SHP77 treated with DMSO at 0.1 percent for 48 hours (cell line): ENCODE measurements at regions not wholly inside any gene's neighbourhood (a gene's known extent, or its start where the extent isn't known, plus 50 kb on each side); places are given as distances from the start of the nearest gene placed in this dataset.
"Not testable (repeated sequence)": the region's sequence is repeated elsewhere in the genome, so short reads cannot be mapped to it uniquely, and the experiment has no call there.

Experiments
- DNase-seq: peaks from one replicate; lab custom pipeline; 2025; lab: John Stamatoyannopoulos, UW

DNA sequence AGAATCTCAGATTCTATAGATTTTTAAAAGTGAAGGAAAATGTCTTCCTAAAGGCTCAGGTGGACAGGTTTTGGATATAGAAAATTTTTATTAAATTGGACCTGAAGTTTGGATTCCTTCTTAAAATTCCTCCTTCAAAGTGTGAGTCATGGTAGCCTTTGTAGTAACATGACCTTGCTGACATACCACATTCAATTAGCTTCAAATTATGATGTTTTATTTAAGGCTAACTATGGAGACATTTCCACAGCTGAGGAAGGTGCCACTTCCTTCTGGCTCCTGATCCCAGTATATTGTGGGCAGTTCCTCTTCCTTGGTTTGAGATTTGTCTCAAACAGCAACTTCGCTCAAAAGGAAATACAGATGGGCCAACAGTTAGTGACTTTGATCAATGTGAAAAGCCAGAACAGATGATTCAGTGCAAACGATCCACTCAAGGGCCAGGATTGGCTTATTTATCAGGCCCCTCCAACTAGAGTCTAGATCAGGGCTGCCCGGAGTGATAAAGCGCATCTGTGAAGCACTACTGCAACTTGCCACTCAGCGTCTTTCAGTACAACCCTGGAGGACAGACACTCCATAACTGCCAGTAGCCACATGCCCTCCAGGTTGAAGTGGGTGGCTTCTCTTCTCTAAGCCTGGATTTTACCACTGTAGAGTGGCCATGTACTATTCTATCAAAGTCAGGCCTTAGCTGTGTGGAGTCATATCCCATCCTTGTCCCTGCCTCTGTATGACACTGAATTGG lies 573.5 kb downstream of the KIF20B start:
- DNase-seq = no peak

DNA sequence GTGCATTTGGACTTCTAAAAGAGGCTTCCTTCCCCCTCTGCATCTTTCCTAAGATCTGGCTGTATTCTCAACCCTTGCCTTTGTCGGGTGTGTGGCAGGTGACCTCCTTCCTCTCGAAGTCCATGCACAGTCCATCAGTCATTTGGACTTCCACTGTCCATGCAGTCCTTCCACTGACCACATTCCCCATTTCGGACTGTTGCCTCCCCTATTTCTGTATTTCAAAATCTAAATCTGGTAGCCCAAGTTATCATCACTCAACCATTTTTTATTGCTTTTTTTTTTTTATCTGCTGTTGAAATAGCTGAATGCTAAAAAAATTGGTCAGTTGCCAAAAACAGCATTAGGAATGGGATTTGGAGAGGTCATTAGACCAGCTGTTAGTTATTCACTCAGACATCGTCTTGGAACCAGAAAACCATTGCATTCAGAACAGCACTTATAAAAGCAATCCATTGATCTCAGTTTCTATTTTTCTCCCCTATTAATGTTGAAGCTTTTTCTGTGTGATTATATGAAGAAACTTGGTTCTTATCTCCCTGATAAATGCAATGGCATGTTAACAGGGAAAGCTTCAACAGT lies 575.6 kb downstream of the KIF20B start:
- DNase-seq = no peak

DNA sequence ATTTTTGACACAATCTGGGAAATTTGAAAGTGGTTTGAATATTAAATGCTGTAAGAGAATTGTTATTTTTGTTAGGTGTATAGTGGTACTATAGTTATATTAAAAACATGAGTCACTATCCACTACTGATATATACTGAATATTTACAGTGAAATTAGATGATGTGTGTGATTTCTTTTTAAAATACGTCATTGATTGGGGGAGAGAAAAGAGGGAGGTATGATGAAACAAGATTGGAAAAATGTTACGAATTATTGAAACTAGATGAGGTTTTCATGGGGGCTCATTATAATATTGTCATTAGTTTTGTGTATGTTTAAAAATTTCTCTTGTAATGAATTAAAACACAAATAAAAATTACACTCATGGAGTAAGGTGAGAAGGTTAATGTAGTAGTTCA lies 571.4 kb downstream of the HTR7 start:
- DNase-seq = no peak

DNA sequence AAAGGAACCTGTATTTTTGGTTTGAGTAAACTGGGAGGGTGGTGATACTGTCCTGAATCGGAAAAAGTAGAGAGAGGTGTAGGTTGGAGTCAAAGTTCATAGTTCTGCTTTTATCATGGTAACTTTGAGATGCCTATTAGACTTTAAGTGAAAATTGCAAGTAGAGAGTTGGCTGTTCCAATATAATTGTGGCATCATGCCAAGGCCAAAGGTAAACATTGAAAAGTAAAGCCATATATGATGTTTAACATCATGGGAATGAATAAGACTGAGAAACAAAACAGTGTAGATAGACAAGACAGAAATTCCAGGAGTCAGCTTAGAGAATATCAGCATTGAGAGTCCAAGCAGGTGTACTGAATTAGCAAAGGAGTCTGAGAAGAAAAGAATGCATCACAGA lies 570.9 kb downstream of the HTR7 start:
- no peak for DNase-seq

DNA sequence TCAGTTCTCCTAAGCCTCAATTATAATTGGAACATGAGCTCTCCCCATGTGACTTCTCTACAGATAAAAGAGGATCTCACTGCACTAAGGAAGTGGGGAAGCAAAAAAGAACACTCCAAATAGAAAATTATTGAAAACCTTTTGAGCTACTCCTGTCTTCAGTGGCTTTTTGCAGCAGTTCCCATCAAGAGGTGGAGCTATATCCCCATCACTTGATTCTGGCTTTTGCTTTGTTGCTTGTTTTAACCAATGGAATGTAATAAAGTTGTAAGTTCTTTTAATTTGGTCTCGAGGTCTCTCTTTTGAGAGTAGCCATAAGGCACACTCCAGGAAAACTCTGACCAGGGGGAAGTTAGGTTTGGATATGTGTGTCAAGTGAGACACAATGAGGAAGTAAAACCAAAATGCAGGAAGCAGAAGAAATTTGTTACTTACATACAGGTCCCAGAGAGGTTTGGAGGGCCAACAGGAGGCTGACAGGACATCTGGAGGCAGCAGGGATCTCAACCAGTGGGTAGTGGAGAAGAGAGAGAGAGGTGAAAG lies 569.4 kb downstream of the HTR7 start:
- DNase-seq = no peak

DNA sequence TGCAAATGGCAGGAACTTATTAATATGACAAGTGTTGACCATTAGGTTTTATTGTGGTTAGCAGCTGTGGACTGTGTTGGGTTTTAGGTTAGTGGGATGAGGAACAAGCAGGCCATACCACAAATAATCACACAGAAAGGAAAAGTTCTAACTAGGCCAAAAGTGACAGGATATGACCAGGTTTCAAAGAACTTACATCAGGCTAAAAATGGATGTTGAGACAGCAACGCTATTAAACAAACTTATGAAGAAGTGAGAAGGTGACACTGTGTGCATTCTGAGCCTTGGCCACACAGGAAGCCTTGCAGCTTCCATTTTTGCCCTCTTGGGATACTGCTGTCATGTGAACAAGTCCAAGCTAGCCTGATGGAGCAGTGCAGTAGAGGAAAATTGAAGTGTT lies 568.8 kb downstream of the HTR7 start:
- DNase-seq = no peak

DNA sequence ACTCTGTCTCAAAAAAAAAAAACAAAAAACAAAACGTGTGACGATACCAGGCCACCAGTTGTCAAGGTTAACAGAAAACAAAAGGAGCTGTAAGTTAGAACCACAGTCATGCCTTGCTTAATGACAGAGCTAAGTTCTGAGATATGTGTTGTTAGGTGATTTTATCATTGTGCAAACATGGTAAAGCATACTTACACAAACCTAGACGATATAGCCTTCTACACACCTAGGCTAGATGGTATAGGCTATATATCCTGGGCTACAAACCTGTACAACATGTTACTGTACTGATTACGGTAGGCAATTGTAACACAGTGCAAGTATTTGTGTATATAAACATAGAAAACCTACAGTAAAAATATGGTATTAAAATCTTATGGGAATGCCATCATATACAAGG lies 564.2 kb downstream of the HTR7 start:
- no peak for DNase-seq

DNA sequence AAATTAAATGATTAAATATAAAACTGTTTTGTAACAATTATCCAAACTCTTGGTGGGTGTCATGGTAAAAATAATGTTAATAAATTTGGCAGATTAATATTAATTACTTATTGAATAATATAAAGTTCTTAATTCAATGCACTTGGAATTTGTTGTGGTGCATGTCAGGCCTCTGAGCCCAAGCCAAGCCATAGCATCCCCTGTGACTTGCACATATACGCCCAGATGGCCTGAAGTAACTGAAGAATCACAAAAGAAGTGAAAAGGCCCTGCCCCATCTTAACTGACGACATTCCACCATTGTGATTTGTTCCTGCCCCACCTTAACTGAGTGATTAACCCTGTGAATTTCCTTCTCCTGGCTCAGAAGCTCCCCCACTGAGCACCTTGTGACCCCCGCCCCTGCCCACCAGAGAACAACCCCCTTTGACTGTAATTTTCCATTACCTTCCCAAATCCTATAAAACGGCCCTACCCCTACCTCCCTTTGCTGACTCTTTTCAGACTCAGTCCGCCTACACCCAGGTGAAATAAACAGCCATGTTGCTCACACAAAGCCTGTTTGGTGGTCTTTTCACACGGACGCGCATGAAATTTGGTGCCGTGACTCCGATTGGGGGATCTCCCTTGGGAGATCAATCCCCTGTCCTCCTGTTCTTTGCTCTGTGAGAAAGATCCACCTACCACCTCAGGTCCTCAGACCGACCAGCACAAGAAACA lies 562.9 kb downstream of the HTR7 start:
- not testable (repeated sequence) for DNase-seq

DNA sequence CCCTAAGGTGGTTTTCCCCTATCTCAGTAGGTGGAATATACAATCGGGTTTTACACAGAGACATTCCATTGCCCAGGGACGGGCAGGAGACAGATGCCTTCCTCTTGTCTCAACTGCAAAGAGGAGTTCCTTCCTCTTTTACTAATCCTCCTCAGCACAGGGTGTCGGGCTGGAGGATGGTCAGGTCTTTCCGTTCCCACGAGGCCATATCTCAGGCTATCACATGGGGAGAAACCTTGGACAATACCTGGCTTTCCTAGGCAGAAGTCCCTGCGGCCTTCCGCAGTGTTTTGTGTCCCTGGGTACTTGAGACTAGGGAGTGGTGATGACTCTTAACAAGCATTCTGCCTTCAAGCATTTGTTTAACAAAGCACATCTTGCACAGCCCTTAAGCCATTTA lies 555.8 kb downstream of the HTR7 start:
- not testable (repeated sequence) for DNase-seq

DNA sequence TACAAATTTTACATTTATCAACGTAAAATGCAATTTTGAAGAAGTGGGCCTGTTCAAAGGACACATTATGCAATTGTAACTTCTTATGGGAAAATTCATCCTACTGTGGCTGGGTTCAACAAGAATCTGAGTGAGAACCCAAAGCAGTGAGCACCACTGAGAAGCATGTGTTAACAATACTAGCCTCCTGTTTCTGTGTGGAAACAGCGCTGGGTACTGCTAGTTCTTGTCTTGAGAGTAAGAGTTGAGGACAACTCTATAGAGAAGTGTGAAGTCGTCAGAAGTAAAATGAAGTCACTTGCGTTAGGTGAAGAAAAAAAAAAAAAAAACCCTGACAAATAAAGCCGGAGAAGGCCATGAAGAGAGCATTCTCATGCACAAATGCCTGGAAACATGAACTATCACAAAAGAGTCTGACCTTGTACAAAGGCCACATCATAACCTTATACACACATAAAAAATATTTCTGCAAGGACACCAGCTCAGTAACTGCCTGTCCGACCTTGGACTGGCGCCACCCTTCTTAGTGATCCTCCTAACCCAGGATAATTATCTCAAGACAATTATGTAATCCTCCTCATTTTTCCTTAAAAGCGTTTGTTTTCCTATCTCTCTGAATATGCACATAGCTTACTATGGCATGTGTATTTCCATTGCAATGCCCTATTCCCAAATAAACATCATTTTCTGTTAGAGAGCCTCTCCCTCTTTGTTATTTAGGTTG lies 554.9 kb downstream of the HTR7 start:
- DNase-seq = no peak

DNA sequence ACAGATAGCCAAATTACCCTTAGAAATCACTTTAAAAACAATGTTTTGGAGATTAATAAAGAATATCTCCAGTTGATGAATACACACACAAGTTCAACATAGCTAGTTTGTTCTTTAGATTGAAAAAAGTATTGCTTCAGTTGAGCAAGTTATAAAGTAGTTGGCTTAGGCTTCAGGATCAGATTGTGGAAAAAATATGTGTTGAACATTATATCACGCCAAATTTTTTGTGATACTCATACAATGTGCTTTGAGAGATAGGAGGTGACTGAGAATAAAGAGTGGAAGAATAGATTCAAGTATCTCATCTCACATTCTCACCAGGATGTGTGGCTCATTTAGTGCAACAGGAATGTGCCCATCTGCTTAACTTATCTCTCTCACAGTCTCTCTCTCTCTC lies 553.3 kb downstream of the HTR7 start:
- no peak for DNase-seq

DNA sequence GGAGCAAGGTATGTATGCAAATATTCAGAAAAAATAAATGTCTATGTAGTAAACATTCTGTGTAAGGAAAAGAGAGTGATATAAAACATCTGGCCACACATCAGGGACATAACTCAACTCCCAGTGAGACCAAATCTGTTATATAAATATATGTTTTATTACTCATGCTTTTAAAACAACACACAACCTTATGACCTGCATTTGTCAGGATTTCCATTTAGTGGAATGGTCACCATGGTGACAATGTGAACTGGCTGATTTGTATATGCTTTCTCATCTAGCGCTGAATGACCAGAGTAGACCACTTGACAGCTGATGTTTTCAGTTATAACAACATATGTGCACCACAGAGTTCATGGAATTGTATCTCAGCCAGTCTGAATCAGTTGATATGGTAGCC lies 551.7 kb downstream of the HTR7 start:
- DNase-seq = no peak

DNA sequence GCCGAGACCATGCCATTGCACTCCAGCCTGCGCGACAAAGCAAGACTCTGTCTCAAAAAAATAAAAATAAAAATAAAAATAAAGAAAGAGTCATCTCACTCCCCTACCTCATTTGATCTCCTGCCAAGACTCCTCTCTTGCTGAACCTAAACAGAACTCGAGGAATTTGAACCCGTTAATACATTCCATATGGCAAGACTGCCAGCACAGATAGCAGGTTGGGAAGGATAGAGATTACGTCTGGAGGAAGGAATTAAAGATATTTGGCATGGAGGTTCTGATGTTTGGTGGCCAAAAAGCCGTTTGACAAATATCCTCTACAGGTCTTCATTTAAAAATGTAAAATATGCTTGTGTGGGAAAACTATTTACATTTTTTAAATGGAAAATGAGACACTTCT lies 549.6 kb downstream of the HTR7 start:
- DNase-seq = no peak

DNA sequence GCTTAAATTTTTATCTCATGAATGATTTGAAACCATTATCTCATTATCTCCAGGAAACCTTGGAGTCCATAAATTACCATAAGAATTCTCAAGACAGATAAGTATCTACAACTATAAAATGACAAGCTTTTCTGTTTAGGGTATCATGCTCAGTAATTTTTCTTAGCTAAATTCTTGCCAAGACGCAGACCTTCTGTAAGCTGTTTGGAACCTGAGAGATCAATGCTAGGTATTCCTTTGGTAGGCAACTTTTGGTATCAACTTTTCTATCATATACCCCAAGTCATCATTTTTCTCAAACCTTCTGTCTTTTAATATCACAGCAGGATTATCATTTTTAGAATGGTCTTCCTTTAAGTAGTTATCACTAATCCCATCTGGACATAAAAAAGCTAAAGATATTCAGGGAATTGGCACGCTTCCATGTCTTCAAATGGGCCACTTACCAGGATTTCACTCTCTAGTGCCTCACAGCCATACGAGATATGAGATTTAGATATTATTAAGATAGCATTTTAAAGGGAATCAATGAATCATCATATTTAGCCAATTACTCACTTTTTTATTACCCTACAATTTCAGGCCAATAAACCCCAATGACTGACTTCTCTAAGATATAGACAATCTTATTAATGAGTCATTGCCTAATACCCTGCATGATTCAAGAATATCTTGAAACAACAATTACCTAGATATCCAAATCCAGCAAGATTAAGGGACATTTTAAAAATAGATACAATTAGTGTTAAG lies 544.1 kb downstream of the HTR7 start:
- no peak for DNase-seq

DNA sequence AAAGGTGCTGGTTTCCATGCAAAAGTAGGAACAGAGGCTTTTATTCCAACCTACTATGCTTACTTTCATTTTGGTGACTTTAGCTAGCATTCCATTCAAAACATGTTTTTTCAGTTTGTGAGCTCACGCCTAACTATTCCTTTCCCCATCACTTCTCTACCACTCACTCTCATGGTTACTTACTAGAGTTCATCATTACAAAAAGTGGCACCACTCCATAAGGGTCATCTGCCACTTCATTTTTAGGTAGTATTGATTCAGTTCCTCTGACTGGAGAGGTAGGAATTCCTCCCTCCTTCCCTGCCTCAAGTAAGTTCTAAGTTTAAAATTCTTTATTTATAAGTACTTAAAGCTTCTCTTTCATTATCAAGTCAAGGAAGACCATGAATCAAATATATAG lies 543.1 kb downstream of the HTR7 start:
- DNase-seq = no peak

DNA sequence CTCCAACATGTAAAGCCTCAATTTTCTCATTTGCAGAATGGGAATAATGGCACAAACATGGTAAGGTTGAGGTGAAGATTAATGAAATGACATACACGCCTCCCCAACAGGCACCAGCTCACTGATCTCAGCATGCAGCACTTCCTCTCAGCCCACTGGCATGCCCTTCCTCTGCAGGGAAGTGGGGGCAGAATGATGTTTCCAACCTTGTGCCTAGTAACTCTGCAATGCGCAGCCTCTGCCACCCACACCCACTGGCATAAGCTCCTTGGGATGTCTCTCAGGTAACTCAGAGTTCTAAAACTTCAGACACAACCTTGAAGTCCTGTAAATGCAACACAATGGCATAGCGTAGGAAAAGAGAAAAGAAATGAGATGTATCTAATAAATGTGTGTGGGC lies 540.7 kb downstream of the HTR7 start:
- DNase-seq = no peak

DNA sequence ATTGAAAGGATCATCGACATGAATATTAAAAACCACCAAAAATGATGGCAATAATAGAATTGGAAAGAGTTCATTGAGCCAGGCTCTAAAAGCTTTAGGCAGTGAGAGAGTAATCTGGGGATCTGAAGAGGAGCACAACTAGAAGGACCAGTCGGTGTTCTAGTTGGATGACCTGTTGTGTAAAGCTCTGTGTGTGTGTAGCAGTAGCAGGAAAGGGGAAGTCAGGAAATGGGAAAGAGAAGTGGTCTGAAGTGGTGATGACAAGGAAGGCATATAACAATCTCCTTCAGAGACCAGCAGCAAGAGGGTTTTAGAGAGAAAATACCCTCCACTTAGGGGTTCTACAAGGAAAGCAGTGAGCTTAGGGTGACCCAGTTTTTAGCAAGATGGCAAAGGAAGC lies 539.2 kb downstream of the HTR7 start:
- DNase-seq = no peak

DNA sequence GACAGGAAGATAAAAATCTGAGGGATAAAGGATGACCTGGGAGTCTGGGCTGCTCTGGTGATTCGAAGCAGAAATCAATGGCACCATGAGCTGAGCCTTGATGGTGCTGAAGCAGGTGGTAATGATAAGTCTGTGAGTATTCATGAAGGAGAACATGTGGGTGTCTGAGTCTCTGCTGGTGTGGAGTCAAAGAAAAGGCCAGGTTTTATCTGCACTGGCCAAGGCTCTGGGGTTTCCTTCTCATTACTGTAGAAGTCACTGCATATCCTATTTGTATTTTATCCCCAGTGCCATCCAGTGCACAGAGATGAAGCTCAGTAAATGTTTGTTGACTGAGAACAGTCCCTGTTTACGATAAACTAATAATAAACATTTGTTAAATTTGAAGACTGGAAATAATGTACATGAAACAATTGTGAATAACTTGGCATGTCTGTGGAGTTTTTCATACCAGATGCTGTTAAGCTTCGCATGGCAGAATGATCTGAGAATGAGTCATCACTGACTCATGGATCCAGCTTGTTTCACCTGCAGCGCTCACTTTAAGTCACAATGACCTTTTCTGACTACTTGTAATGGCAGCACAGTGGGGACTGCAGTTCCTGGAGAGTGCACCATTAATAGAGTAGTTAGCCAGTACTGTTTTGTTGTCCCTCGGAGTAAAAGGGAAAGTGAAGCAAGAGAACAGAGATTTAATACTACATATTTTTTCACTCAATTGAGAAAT lies 538.5 kb downstream of the HTR7 start:
- no peak for DNase-seq

DNA sequence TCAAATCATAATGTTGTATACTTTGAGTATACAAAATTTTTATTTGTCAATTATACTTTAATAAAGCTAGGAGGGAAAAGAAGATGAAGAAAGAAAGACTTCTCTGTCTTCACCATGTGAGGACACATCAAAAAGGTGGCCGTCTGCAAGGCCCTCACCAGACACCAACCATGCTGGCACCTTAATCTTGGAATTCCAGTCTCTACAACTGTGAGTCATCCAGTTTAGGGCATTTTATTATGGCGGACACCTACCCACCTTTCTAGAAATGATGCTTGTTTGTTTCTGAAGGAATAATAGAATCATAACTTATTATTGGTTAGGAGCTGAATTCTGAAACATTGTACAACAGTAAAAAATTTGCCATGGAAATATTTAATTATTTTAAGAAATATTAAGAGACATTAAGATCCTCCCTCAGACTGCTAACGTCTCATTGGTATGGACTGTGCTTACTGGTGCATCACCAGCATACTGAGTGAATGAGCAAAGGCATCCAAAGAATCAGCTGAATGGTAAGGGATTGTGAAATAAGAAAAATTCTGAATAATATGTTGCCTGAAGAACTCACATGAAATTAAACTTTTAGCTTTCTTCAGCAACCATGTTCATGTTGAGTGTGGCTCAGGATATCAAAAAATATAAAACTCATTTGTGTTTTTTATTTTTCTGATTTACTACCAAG lies 536.6 kb downstream of the HTR7 start:
- DNase-seq = no peak

DNA sequence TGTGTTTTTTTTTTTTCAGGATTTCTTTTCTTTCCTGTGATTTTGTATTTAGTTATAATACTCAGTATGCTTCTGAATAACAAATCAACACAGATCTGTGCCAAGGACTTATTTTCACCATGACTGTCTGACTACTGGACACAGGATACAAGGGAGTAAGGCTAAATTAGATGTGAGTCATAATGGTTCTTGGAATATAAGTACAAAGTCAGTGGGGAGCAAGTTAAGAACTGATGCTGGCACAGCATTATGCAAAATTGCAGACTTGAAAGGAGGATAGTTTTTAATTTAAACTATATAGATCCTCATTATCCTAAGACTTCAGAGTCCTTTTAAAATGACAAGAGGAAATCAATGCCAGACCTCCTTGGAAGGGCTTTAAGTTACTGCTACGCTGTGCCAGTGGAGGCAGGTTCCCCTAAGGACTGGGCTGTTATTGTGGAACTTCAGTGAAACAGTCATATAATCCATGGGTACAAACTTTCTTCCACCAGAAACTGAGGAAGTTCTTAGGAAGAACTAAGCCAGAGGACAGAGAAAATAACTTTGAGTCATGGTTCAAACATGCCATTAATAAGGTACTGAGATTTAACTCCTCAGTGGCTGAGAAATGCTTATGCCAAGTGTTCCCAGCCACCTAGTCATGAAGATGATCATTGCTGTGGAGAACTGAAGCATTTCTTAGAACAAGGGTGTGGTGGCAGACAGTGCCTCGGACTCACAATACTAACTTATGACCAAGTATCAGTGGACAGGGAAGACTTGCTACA lies 531.2 kb downstream of the HTR7 start:
- DNase-seq = no peak
